WERI-Rb-1 (cell line): ENCODE measurements at regions not wholly inside any gene's neighbourhood (a gene's known extent, or its start where the extent isn't known, plus 50 kb on each side); places are given as distances from the start of the nearest gene placed in this dataset.
A peak's percentile ranks its signal among the peaks of the same experiment; 100 is the strongest.

Experiments used
- DNase-seq: peaks from one replicate; pipeline ENCODE4 v3.0.0-alpha.2; 2020
- H3K27ac ChIP-seq: fragments of 250-450 bp; sonication (Bioruptor Pico); 2 replicates; pipeline ENCODE4 v1.5.1; 2020; ENCODE audit warnings: mild to moderate bottlenecking, moderate library complexity
- H3K27me3 ChIP-seq: fragments of 250-450 bp; sonication (Bioruptor Pico); 2 replicates; pipeline ENCODE4 v1.5.1; 2021; ENCODE audit warnings: mild to moderate bottlenecking, low read depth, moderate library complexity; ENCODE audit not compliant: insufficient read depth, severe bottlenecking
- H3K36me3 ChIP-seq: fragments of 250-450 bp; sonication (Bioruptor Pico); 2 replicates; pipeline ENCODE4 v1.5.1; 2020; ENCODE audit warnings: mild to moderate bottlenecking, moderate library complexity
- H3K4me3 ChIP-seq: 2 replicates; pipeline ENCODE4 v1.5.1; 2011; ENCODE audit warnings: low read depth, mild to moderate bottlenecking, control low read depth, low read length
- H3K9me3 ChIP-seq: fragments of 250-450 bp; sonication (Bioruptor Pico); 2 replicates; pipeline ENCODE4 v1.5.1; 2021; ENCODE audit warnings: mild to moderate bottlenecking, moderate library complexity; ENCODE audit not compliant: severe bottlenecking
- CTCF ChIP-seq: IDR thresholded peaks from 2 replicates; pipeline ENCODE4 v1.5.1; 2011; ENCODE audit warnings: low read depth, mild to moderate bottlenecking, control low read depth, inconsistent platforms, low read length

DNA sequence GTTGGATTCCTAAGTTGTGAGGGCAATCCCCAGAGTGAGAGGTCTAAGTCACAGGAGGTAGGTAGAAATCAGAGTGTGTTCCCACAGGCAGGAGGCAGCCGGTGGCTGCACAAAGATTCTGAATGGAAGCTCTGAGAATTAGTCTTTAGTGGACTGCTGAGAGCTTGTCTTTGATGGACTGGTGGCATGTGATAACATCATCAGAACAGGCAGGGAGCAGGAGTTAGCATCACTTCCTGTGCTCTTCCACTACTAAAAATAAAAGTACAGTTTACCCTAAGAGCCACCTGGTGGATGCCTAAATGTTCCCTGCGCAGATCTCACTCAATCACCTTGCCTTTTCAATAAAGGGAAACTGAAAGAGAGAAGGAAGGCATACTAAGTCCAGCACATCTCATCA lies 294.6 kb upstream of the POU3F2 start:
- H3K9me3 ChIP-seq = no peaks in the 10 kb centered on the region
- DNase-seq = no peak
- TF ChIP-seq CTCF = 0 out of 2 replicates have a peak, but pooled peaks have one; percentile 4
- no peak overlapping the region for H3K27ac ChIP-seq
- H3K4me3 ChIP-seq = no peak overlapping the region
- no peaks in the 10 kb centered on the region for H3K27me3 ChIP-seq
- H3K36me3 ChIP-seq = no peaks in the 10 kb centered on the region

DNA sequence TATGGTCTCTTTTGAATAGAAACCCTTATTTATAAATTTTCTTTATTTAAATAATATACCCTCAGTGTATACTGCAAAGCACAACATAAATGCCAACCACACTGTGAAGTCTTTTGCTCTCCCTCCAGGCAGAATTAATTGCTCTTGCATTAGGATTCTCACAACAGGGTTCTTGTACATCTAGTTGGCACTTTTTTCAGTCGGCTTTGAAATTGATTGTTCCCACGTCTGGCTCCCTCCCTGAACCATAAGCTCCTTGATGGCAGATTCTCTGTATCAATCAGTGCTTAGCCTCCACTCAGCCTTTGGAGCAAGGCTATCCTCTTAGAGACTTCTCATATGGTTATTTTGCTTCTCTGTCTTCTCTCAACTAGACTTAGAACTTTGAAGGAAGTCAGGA lies 288.0 kb upstream of the POU3F2 start:
- no peak for DNase-seq
- Histone ChIP-seq H3K36me3 (no peaks in the 10 kb centered on the region), H3K27me3 (no peaks in the 10 kb centered on the region), H3K4me3 (no peak overlapping the region), H3K9me3 (no peaks in the 10 kb centered on the region), H3K27ac (no peak overlapping the region)
- no peak for TF ChIP-seq CTCF

GRCh38 chr6:98547151-98547550 lies 287.2 kb upstream of the POU3F2 start:
- no peak for TF ChIP-seq CTCF
- no peaks in the 10 kb centered on the region for H3K27me3 ChIP-seq
- no peaks in the 10 kb centered on the region for H3K9me3 ChIP-seq
- no peak overlapping the region for H3K4me3 ChIP-seq
- H3K27ac ChIP-seq = no peak overlapping the region
- DNase-seq = no peak
- H3K36me3 ChIP-seq = no peaks in the 10 kb centered on the region

- TF ChIP-seq CTCF = no peak
- H3K27ac ChIP-seq = no peak overlapping the region
- no peak for DNase-seq
- no peaks in the 10 kb centered on the region for H3K27me3 ChIP-seq
- H3K4me3 ChIP-seq = no peak overlapping the region
- no peaks in the 10 kb centered on the region for H3K9me3 ChIP-seq
- H3K36me3 ChIP-seq = no peaks in the 10 kb centered on the region
Measured at GRCh38 chr6:98547634-98548033, 286.7 kb upstream of the POU3F2 start.

DNA sequence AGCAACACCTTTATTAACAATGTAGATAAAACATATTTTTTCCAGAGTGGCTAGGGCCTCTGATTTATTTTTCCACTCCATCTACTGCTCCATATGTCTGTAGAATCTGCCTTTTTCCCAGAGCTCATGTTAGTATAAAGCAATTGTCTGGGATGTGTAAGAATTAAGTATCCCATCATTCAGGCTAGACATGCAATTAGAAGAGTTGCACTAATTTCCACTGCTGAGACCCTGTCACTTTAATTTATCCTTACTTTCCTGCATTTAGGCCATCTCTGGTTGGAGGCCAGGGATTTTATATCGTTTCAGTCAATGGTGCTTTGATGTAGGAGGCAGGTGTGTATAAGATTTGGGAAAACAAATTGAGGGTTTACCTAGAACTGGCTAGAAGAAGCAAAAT lies 286.1 kb upstream of the POU3F2 start:
- no peaks in the 10 kb centered on the region for H3K9me3 ChIP-seq
- no peak overlapping the region for H3K27ac ChIP-seq
- no peaks in the 10 kb centered on the region for H3K27me3 ChIP-seq
- no peak for DNase-seq
- no peak overlapping the region for H3K4me3 ChIP-seq
- no peaks in the 10 kb centered on the region for H3K36me3 ChIP-seq
- TF ChIP-seq CTCF = no peak

GRCh38 chr6:98560418-98560817 lies 274.0 kb upstream of the POU3F2 start:
- no peak overlapping the region for H3K4me3 ChIP-seq
- TF ChIP-seq CTCF = no peak
- no peak overlapping the region for H3K27ac ChIP-seq
- no peaks in the 10 kb centered on the region for H3K36me3 ChIP-seq
- no peak for DNase-seq
- H3K9me3 ChIP-seq = no peaks in the 10 kb centered on the region
- no peaks in the 10 kb centered on the region for H3K27me3 ChIP-seq
